Adrenal gland (tissue), 5 donors: ENCODE measurements at regions not wholly inside any gene's neighbourhood (a gene's known extent, or its start where the extent isn't known, plus 50 kb on each side); places are given as distances from the start of the nearest gene placed in this dataset.

Experiments
- POLR2A ChIP-seq, 2 donors: fragments of 450-650 bp; IDR thresholded peaks; one replicate each; pipeline ENCODE4 v1.6.1; 2017; ENCODE audit warnings: antibody characterized with exemption in 2 of 2, mild to moderate bottlenecking in 2 of 2, moderate library complexity in 1 of 2
- TF ChIP-seq, protein P1 (sequence below), 6 experiments: fragments of 450-650 bp in 4 of 6; fragments of 200-600 bp in 2 of 6; sonication (generic) in 1 of 6; IDR thresholded peaks; 1 replicate in 5 of 6; 2 replicates in 1 of 6; pipeline versions ENCODE4 v1.5.1 to v1.8.0; 2016 to 2021; ENCODE audit warnings: antibody characterized with exemption in 6 of 6, mild to moderate bottlenecking in 2 of 6, moderate library complexity in 1 of 6
- donor health status: DM: no; HTN: no; CAD: no.

DNA sequence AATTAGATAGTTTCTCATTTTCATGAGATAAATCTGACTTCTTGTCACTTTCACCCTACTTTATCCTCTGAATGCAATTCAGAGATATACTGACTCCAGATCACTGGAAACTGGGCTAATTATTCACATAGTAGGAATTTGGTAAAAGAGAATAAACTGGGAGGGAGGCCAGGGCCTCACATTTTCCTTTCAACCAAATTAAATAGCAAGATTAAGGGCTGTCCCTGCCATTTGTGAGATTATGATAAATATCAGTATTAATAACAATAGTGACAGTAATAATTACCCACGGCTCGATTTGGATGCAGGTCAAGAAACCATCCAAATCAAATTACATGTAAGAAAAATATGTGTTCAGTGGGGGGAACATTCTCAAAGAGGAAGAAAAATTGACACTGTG is 140.5 kb downstream of the CD83 start:
- TF ChIP-seq, protein P1, sequence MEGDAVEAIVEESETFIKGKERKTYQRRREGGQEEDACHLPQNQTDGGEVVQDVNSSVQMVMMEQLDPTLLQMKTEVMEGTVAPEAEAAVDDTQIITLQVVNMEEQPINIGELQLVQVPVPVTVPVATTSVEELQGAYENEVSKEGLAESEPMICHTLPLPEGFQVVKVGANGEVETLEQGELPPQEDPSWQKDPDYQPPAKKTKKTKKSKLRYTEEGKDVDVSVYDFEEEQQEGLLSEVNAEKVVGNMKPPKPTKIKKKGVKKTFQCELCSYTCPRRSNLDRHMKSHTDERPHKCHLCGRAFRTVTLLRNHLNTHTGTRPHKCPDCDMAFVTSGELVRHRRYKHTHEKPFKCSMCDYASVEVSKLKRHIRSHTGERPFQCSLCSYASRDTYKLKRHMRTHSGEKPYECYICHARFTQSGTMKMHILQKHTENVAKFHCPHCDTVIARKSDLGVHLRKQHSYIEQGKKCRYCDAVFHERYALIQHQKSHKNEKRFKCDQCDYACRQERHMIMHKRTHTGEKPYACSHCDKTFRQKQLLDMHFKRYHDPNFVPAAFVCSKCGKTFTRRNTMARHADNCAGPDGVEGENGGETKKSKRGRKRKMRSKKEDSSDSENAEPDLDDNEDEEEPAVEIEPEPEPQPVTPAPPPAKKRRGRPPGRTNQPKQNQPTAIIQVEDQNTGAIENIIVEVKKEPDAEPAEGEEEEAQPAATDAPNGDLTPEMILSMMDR (IDR thresholded peaks at IDR 0.05), result no peak
- no peak for TF ChIP-seq POLR2A (IDR thresholded peaks at IDR 0.05)
